ENCODE measurements at regions not wholly inside any gene's neighbourhood (a gene's known extent, or its start where the extent isn't known, plus 50 kb on each side); places are given as distances from the start of the nearest gene placed in this dataset.

- TF ChIP-seq ZBTB44 (tag by site-specific recombination; IDR thresholded peaks at IDR 0.05) (no peak), BCL11A (tag by site-specific recombination; IDR thresholded peaks at IDR 0.05; ENCODE audit: low read depth) (no peak), PRDM10 (tag by site-specific recombination; IDR thresholded peaks at IDR 0.05) (no peak), KLF9 (tag by site-specific recombination; IDR thresholded peaks at IDR 0.05; ENCODE audit: low read depth) (no peak), ZNF239 (tag by site-specific recombination; IDR thresholded peaks at IDR 0.05) (no peak), SCRT2 (tag by site-specific recombination; IDR thresholded peaks at IDR 0.05) (no peak), ZBTB21 (tag by site-specific recombination; IDR thresholded peaks at IDR 0.05) (no peak), KLF16 (tag by site-specific recombination; IDR thresholded peaks at IDR 0.05) (no peak), RBAK (tag by site-specific recombination; IDR thresholded peaks at IDR 0.05) (no peak), ZFP37 (tag by site-specific recombination; IDR thresholded peaks at IDR 0.05) (no peak), ZNF433 (tag by site-specific recombination; IDR thresholded peaks at IDR 0.05; ENCODE audit: low read depth) (no peak), ZNF274 (IDR thresholded peaks at IDR 0.05; ENCODE audit: low read length) (no peak), ZNF274 (tag by site-specific recombination; IDR thresholded peaks at IDR 0.05; ENCODE audit: borderline replicate concordance) (no peak)
- TF ChIP-seq, protein P1, sequence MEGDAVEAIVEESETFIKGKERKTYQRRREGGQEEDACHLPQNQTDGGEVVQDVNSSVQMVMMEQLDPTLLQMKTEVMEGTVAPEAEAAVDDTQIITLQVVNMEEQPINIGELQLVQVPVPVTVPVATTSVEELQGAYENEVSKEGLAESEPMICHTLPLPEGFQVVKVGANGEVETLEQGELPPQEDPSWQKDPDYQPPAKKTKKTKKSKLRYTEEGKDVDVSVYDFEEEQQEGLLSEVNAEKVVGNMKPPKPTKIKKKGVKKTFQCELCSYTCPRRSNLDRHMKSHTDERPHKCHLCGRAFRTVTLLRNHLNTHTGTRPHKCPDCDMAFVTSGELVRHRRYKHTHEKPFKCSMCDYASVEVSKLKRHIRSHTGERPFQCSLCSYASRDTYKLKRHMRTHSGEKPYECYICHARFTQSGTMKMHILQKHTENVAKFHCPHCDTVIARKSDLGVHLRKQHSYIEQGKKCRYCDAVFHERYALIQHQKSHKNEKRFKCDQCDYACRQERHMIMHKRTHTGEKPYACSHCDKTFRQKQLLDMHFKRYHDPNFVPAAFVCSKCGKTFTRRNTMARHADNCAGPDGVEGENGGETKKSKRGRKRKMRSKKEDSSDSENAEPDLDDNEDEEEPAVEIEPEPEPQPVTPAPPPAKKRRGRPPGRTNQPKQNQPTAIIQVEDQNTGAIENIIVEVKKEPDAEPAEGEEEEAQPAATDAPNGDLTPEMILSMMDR (tag by site-specific recombination; IDR thresholded peaks at IDR 0.05): no peak
Observed at GRCh38 chr2:16264491-16264890, 324.1 kb downstream of the MYCN start.
